ENCODE measurements at regions not wholly inside any gene's neighbourhood (a gene's known extent, or its start where the extent isn't known, plus 50 kb on each side); places are given as distances from the start of the nearest gene placed in this dataset.

DNA sequence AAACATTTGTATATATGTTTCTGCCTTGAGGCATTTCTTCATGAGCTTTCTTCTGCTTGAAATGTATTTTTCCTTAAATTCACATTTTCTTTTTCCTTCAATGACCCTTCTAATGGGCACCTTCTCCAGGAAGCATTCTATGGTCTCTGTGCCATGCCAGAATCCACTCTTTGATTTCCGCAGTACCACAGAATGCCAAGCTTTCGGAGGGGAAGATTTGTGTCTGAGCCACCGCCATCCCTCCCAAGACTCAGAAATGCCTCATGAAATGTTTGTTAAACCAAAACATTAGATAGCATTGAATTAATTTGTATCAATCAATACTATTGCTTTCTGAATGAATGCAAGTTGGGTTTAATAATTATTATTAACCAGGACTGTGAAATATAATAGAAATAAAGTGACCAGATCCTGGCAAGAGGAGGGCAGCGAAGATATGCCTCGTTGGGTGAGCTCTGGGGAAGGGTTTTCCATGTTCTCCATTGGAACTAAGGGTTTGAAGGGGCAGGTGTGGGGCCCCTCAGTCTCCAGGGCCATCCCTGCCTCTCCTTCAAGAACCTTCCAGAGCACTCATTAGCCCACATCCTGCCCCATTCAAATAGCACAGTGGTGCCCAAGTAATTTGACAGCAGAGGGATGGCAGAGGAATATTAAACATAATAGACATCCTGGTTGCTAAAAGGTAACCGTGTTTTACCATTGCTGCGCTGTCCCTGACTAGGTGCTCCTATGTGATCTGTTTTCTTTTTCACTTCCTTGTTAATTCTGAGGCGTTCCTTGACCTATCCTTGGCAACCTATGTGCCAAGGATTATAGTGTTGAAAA is 189.6 kb downstream of the MYCN start:
- Histone ChIP-seq H3K14ac (ENCODE audit: insufficient read length) (no peak overlapping the region), H3K27me3 (replicated peaks in 1 of 4; ENCODE audit: control insufficient read depth in 3 of 4, extremely low read depth in 1 of 4, insufficient read depth in 3 of 4, low read length in 3 of 4) (no peaks in the 10 kb centered on the region), H2BK20ac (ENCODE audit: low read length) (no peak overlapping the region), H3K18ac (ENCODE audit: extremely low read depth, low read length) (no peak overlapping the region), H3K4me2 (ENCODE audit: insufficient read depth in 1 of 2, low read depth in 2 of 2, low read length in 2 of 2) (no peak overlapping the region), H2AK5ac (ENCODE audit: low read depth, low read length) (no peak overlapping the region), H2BK5ac (ENCODE audit: low read depth, low read length) (no peak overlapping the region), H3K23ac (ENCODE audit: insufficient read length) (no peak overlapping the region), H3K36me3 (ENCODE audit: control insufficient read depth in 2 of 4, insufficient read depth in 4 of 4, low read length in 3 of 4) (no peaks in the 10 kb centered on the region), H3K56ac (replicated peaks; ENCODE audit: insufficient read length, low read depth, low read length) (no peak overlapping the region), H4K91ac (replicated peaks; ENCODE audit: insufficient read length, low read length) (no peak overlapping the region), H3K79me2 (ENCODE audit: control insufficient read depth in 1 of 2, insufficient read depth in 2 of 2, low read length in 2 of 2) (no peaks in the 10 kb centered on the region), H3K4me3 (ENCODE audit: extremely low read depth in 1 of 4, insufficient read depth in 2 of 4, low read depth in 3 of 4, low read length in 4 of 4) (no peak overlapping the region), H2BK120ac (replicated peaks; ENCODE audit: low read depth, low read length) (no peak overlapping the region), H4K20me1 (replicated peaks in 1 of 2; ENCODE audit: control insufficient read depth in 1 of 2, insufficient read depth in 2 of 2, low read length in 2 of 2) (no peaks in the 10 kb centered on the region), H3K9ac (replicated peaks in 1 of 4; ENCODE audit: extremely low read depth in 1 of 4, low read depth in 3 of 4, low read length in 3 of 4) (no peak overlapping the region), H2BK15ac (ENCODE audit: low read length) (no peak overlapping the region), H3K27ac (ENCODE audit: low read depth, low read length) (no peak overlapping the region), H3K9me3 (ENCODE audit: insufficient read depth in 2 of 2, low read depth in 1 of 2, low read length in 1 of 2) (no peaks in the 10 kb centered on the region), H2BK12ac (ENCODE audit: low read depth, low read length) (no peak overlapping the region), H4K5ac (ENCODE audit: insufficient read length, low read depth, low read length) (no peak overlapping the region), H4K8ac (ENCODE audit: extremely low read depth, insufficient read depth, low read length) (no peak overlapping the region), H3K23me2 (ENCODE audit: low read depth, low read length) (peaks cover 2% of the 10 kb centered on the region; the same call in 1 of the 2 replicates), H3K4me1 (replicated peaks in 1 of 4; ENCODE audit: control insufficient read depth in 3 of 4, insufficient read depth in 4 of 4, low read length in 3 of 4) (no peaks in the 10 kb centered on the region; a peak in 2 of 7 replicates), H2AFZ (ENCODE audit: low read length) (no peak overlapping the region), H3K79me1 (ENCODE audit: low read depth, low read length) (no peaks in the 10 kb centered on the region), H3K4ac (replicated peaks; ENCODE audit: insufficient read length, low read depth, low read length) (no peak overlapping the region)
- DNase-seq (ENCODE audit: low read depth in 1 of 2, low spot score in 2 of 2) (peak in 1 of 2 experiments; percentile 26), FAIRE-seq (no peak)
- ChIA-PET POLR2A (ENCODE audit: partially characterized antibody) (no interaction called here), CTCF (ENCODE audit: partially characterized antibody) (no interaction called here)
- 95% methylated on average over 8 of the region's 8 CpGs; no CpG with 5 or more reads in 1 of the 2 experiments for WGBS, 2 experiments (ENCODE audit: extremely low coverage in 1 of 2, insufficient coverage in 1 of 2, insufficient read length in 1 of 2, insufficient replicate concordance in 2 of 2, low coverage in 1 of 2, low lambda C conversion rate in 2 of 2, missing lambda C conversion rate in 1 of 2)
- TF ChIP-seq MAFK (IDR thresholded peaks at IDR 0.05; ENCODE audit: low read depth, low read length), result no peak
- no peak for TF ChIP-seq EGR1 (IDR thresholded peaks at IDR 0.05; ENCODE audit: borderline replicate concordance, low read depth, low read length)
- TF ChIP-seq PHF8 (conservative IDR thresholded peaks at IDR 0.05; ENCODE audit: low read depth, low read length), result no peak
- TF ChIP-seq POU5F1 (IDR thresholded peaks at IDR 0.05; ENCODE audit: low read depth, low read length), result no peak
- TF ChIP-seq, protein P1, sequence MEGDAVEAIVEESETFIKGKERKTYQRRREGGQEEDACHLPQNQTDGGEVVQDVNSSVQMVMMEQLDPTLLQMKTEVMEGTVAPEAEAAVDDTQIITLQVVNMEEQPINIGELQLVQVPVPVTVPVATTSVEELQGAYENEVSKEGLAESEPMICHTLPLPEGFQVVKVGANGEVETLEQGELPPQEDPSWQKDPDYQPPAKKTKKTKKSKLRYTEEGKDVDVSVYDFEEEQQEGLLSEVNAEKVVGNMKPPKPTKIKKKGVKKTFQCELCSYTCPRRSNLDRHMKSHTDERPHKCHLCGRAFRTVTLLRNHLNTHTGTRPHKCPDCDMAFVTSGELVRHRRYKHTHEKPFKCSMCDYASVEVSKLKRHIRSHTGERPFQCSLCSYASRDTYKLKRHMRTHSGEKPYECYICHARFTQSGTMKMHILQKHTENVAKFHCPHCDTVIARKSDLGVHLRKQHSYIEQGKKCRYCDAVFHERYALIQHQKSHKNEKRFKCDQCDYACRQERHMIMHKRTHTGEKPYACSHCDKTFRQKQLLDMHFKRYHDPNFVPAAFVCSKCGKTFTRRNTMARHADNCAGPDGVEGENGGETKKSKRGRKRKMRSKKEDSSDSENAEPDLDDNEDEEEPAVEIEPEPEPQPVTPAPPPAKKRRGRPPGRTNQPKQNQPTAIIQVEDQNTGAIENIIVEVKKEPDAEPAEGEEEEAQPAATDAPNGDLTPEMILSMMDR (IDR thresholded peaks at IDR 0.05; ENCODE audit: control extremely low read depth in 1 of 3, insufficient read depth in 1 of 3, low read depth in 1 of 3, low read length in 3 of 3), result no peak
- TF ChIP-seq EZH2 (IDR thresholded peaks at IDR 0.05; ENCODE audit: low read depth, low read length, severe bottlenecking), result no peak
- no peak for TF ChIP-seq GABPA (IDR thresholded peaks at IDR 0.05; ENCODE audit: borderline replicate concordance, insufficient read depth, low read length)
- no peak for TF ChIP-seq CEBPB (IDR thresholded peaks at IDR 0.05; ENCODE audit: low read depth, low read length)
- no peak for TF ChIP-seq GTF2F1 (IDR thresholded peaks at IDR 0.05; ENCODE audit: borderline replicate concordance, low read depth, low read length)
- TF ChIP-seq POLR2A (IDR thresholded peaks at IDR 0.05; ENCODE audit: control extremely low read depth in 1 of 2, low read depth in 2 of 2, low read length in 2 of 2), result no peak
- no peak for TF ChIP-seq SRF (IDR thresholded peaks at IDR 0.05; ENCODE audit: low read depth, low read length)

Measured in H1 (cell line).